Hepatocyte (in vitro differentiated cells): ENCODE measurements at regions not wholly inside any gene's neighbourhood (a gene's known extent, or its start where the extent isn't known, plus 50 kb on each side); places are given as distances from the start of the nearest gene placed in this dataset.

Experiments
- DNase-seq: peaks from one replicate; pipeline ENCODE4 v3.0.0-alpha.2; 2016; ENCODE audit warnings: low spot score
- H2AFZ ChIP-seq: fragments of 200-600 bp; sonication (generic); 2 replicates; pipeline ENCODE4 v1.6.0; 2016; ENCODE audit warnings: antibody characterized with exemption, mild to moderate bottlenecking
- H3K27ac ChIP-seq: fragments of 200-600 bp; sonication (generic); 2 replicates; pipeline ENCODE4 v1.5.1; 2016; ENCODE audit warnings: mild to moderate bottlenecking
- H3K27me3 ChIP-seq: fragments of 200-600 bp; sonication (generic); 2 replicates; pipeline ENCODE4 v1.6.1; 2016
- H3K36me3 ChIP-seq: fragments of 200-600 bp; sonication (generic); replicated peaks from 2 replicates; pipeline ENCODE4 v1.5.1; 2016; ENCODE audit warnings: low read depth; ENCODE audit not compliant: insufficient read depth
- H3K4me1 ChIP-seq: fragments of 200-600 bp; sonication (generic); 2 replicates; pipeline ENCODE4 v1.5.1; 2016; ENCODE audit warnings: mild to moderate bottlenecking, moderate library complexity; ENCODE audit not compliant: insufficient read depth
- H3K4me2 ChIP-seq: fragments of 200-600 bp; sonication (generic); 2 replicates; pipeline ENCODE4 v1.6.0; 2016
- H3K4me3 ChIP-seq: fragments of 200-600 bp; sonication (generic); 2 replicates; pipeline ENCODE4 v1.5.1; 2016; ENCODE audit warnings: mild to moderate bottlenecking
- H3K79me2 ChIP-seq: fragments of 200-600 bp; sonication (generic); 2 replicates; pipeline ENCODE4 v1.6.0; 2017; ENCODE audit warnings: mild to moderate bottlenecking
- H3K9me2 ChIP-seq: fragments of 200-600 bp; sonication (generic); replicated peaks from 2 replicates; pipeline ENCODE4 v1.6.0; 2017; ENCODE audit warnings: mild to moderate bottlenecking; ENCODE audit not compliant: insufficient read depth
- H3K9me3 ChIP-seq: fragments of 200-600 bp; sonication (generic); 2 replicates; pipeline ENCODE4 v1.5.1; 2016; ENCODE audit warnings: low read depth, mild to moderate bottlenecking
- H4K20me1 ChIP-seq: fragments of 200-600 bp; sonication (generic); 2 replicates; pipeline ENCODE4 v1.6.0; 2016; ENCODE audit warnings: mild to moderate bottlenecking; ENCODE audit not compliant: insufficient read depth, poor library complexity, severe bottlenecking
- EZH2 ChIP-seq: fragments of 200-600 bp; sonication (generic); IDR thresholded peaks from 2 replicates; pipeline ENCODE4 v1.6.1; 2016; ENCODE audit warnings: antibody characterized with exemption, mild to moderate bottlenecking, borderline replicate concordance
- EZH2phosphoT487 ChIP-seq: fragments of 200-600 bp; sonication (generic); IDR thresholded peaks from one replicate; pipeline ENCODE4 v1.6.1; 2018; ENCODE audit warnings: antibody characterized with exemption, mild to moderate bottlenecking, low read depth, moderate library complexity; ENCODE audit not compliant: unreplicated experiment, severe bottlenecking
- WGBS: methylation state at CpG from one replicate; pipeline ENCODE4 v1.1.6; 2016; ENCODE audit warnings: low lambda C conversion rate; ENCODE audit errors: missing lambda C conversion rate; 5-methylcytosine and 5-hydroxymethylcytosine counted together
- TF ChIP-seq, protein P1 (sequence below): fragments of 200-600 bp; sonication (generic); IDR thresholded peaks from 2 replicates; pipeline ENCODE4 v1.5.1; 2016; ENCODE audit warnings: antibody characterized with exemption, mild to moderate bottlenecking; ENCODE audit not compliant: poor library complexity

DNA sequence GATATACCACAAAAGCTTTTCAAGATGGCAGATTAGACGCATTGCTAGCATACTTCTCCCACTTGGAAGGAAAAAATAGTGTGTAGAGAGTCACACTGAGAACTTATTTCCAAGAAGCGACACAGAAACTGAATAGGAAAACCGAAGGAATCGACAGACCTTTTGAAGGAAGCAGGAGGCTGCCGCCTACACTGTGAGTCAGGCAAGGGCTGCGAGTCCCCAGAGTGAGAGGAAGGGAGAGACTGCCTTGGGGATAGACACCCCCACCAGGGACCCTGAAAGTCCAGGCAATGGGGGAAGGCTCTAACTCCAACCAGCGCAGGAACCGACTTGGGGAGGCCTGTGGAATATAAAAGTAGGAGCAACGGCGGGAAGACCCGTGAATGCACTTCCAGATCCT, 53.7 kb upstream of the SIRPG start:
- Histone ChIP-seq H4K20me1 (no peaks in the 10 kb centered on the region), H3K27ac (no peak overlapping the region), H3K4me2 (no peak overlapping the region), H3K9me3 (no peaks in the 10 kb centered on the region), H3K4me1 (no peaks in the 10 kb centered on the region), H3K27me3 (peaks cover 8% of the 10 kb centered on the region), H2AFZ (no peak overlapping the region), H3K79me2 (no peaks in the 10 kb centered on the region), H3K9me2 (no peaks in the 10 kb centered on the region), H3K36me3 (no peaks in the 10 kb centered on the region), H3K4me3 (no peak overlapping the region)
- 92% methylated on average over 11 of the region's 11 CpGs for WGBS
- no peak for DNase-seq
- TF ChIP-seq EZH2phosphoT487 (no peak), EZH2 (no peak)
- TF ChIP-seq, protein P1, sequence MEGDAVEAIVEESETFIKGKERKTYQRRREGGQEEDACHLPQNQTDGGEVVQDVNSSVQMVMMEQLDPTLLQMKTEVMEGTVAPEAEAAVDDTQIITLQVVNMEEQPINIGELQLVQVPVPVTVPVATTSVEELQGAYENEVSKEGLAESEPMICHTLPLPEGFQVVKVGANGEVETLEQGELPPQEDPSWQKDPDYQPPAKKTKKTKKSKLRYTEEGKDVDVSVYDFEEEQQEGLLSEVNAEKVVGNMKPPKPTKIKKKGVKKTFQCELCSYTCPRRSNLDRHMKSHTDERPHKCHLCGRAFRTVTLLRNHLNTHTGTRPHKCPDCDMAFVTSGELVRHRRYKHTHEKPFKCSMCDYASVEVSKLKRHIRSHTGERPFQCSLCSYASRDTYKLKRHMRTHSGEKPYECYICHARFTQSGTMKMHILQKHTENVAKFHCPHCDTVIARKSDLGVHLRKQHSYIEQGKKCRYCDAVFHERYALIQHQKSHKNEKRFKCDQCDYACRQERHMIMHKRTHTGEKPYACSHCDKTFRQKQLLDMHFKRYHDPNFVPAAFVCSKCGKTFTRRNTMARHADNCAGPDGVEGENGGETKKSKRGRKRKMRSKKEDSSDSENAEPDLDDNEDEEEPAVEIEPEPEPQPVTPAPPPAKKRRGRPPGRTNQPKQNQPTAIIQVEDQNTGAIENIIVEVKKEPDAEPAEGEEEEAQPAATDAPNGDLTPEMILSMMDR, result no peak

DNA sequence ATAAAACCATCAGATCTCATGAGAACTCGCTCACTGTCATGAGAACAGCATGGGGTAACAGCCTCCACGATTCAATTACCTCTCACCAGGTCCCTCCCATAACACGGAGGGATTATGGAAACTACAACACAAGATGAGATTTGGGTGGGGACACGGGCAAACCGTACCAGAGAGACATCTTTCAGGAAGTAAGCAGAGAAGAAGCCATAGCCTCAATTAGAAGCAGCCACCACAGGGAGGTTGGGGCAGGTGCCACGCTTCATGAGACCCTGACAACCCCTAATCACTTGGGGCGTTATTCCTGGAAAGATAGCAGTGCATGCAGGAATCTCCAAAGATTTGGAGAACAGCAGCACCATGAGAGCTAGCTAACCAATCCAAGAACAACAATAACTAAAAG, 52.9 kb upstream of the SIRPG start:
- TF ChIP-seq EZH2phosphoT487, result no peak
- TF ChIP-seq, protein P1, result no peak
- TF ChIP-seq EZH2, result no peak
- no peak for DNase-seq
- Histone ChIP-seq H3K4me1 (no peaks in the 10 kb centered on the region), H3K36me3 (no peaks in the 10 kb centered on the region), H3K4me3 (no peak overlapping the region), H3K4me2 (no peak overlapping the region), H3K79me2 (no peaks in the 10 kb centered on the region), H2AFZ (no peak overlapping the region), H4K20me1 (no peaks in the 10 kb centered on the region), H3K9me3 (no peaks in the 10 kb centered on the region), H3K9me2 (no peaks in the 10 kb centered on the region), H3K27me3 (peaks cover 4% of the 10 kb centered on the region), H3K27ac (no peak overlapping the region)
- WGBS, result 65% methylated on average over 7 of the region's 7 CpGs

DNA sequence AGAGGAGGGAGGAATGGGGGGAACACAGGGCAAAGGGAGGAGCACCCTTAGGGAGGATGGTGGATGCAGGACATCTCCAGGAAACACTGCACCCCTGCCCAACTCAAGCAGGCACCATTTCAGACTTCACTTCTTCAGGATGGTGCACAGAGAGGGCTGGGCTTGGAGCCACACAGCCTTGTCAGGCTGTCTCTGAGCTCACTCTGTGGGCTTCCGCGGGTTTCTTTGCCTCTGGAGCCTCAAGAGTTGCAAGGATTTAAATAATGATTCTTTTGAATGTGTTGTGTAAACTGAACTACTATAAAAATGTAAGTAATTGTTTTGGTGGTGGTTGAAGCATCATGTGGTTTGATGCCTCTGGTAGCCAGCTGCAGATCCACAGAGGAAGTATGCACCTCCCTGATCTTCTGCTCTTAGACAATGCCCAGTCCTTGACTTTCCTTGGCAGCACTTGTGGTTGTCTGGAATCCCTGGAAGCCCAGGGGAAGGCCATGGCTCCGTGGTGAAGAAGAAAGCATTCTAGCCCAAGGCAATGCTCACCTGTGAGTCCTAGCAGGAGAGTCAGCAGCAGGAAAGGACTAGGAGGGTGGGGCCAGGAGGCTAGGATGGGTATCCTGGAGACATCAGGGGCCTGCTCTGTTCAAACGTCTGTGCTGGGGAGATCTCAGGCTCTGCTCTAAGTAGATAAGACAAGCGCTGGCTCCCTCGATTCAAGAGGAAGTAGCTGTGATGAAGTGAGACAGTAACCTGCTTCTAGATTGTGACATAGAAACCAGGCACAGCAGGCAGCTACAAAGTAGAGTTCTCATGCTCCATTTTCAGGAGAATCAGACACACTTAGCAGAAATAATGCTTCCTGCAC, 50.2 kb upstream of the SIRPG start:
- Histone ChIP-seq H3K9me3 (no peaks in the 10 kb centered on the region), H3K27ac (no peak overlapping the region), H3K4me2 (no peak overlapping the region), H3K4me3 (no peak overlapping the region), H2AFZ (no peak overlapping the region), H3K79me2 (no peaks in the 10 kb centered on the region), H4K20me1 (no peaks in the 10 kb centered on the region), H3K4me1 (no peaks in the 10 kb centered on the region), H3K27me3 (no peaks in the 10 kb centered on the region), H3K36me3 (no peaks in the 10 kb centered on the region), H3K9me2 (no peaks in the 10 kb centered on the region)
- whole genome bisulfite sequencing, result 61% methylated on average over 6 of the region's 6 CpGs
- TF ChIP-seq EZH2 (no peak), EZH2phosphoT487 (no peak)
- no peak for DNase-seq
